OCI-LY1 (cell line): ENCODE measurements at regions not wholly inside any gene's neighbourhood (a gene's known extent, or its start where the extent isn't known, plus 50 kb on each side); places are given as distances from the start of the nearest gene placed in this dataset.

Experiments
- EZH2 ChIP-seq: fragments of 200-600 bp; sonication (generic), shearing (Covaris generic); IDR thresholded peaks from 2 replicates; pipeline ENCODE4 v1.8.0; 2017; ENCODE audit warnings: borderline replicate concordance, mixed run types, mild to moderate bottlenecking, antibody characterized with exemption, low read length, moderate library complexity, mixed read lengths
- TF ChIP-seq, protein P1 (sequence below): fragments of 200-600 bp; sonication (generic), shearing (Covaris generic); IDR thresholded peaks from 2 replicates; pipeline ENCODE4 v1.5.1; 2017; ENCODE audit warnings: mild to moderate bottlenecking, antibody characterized with exemption, low read length, moderate library complexity, mixed read lengths

DNA sequence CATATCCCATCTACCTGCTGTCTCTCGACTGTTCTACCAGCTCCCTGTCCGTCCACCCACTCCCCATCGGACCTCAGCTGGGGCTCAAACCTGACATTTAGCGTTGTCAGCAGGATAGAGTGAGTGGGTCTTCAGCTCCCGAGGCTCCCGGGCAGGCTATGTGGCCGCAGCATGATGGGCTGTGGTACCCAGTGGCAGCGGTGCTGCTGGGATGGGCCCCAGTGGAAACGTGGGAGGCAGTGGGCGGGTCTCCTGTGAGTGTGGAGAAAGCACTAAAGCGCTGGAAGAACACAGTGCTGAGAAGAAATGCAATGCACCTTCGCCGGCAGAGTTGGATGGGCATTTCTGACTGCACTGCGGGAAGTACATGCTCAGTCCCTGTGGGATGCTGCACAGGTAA, 204.8 kb upstream of the SYT4 start:
- TF ChIP-seq, protein P1, sequence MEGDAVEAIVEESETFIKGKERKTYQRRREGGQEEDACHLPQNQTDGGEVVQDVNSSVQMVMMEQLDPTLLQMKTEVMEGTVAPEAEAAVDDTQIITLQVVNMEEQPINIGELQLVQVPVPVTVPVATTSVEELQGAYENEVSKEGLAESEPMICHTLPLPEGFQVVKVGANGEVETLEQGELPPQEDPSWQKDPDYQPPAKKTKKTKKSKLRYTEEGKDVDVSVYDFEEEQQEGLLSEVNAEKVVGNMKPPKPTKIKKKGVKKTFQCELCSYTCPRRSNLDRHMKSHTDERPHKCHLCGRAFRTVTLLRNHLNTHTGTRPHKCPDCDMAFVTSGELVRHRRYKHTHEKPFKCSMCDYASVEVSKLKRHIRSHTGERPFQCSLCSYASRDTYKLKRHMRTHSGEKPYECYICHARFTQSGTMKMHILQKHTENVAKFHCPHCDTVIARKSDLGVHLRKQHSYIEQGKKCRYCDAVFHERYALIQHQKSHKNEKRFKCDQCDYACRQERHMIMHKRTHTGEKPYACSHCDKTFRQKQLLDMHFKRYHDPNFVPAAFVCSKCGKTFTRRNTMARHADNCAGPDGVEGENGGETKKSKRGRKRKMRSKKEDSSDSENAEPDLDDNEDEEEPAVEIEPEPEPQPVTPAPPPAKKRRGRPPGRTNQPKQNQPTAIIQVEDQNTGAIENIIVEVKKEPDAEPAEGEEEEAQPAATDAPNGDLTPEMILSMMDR: no peak
- TF ChIP-seq EZH2: no peak
